CD14-positive monocyte (primary cell): ENCODE measurements at regions not wholly inside any gene's neighbourhood (a gene's known extent, or its start where the extent isn't known, plus 50 kb on each side); places are given as distances from the start of the nearest gene placed in this dataset.

ENCODE experiments used
- DNase-seq, 3 donors: peaks; one replicate each; pipeline ENCODE4 v3.0.0-alpha.2; 2011 to 2022
- H2AFZ ChIP-seq: 2 replicates; pipeline ENCODE4 v1.6.0; 2012; ENCODE audit warnings: mild to moderate bottlenecking, low read depth, low read length, inconsistent platforms; ENCODE audit not compliant: insufficient read depth, poor library complexity, severe bottlenecking
- H3K27ac ChIP-seq, 2 donors: 1 replicate in 1 of 2; 2 replicates in 1 of 2; pipeline ENCODE4 v1.5.1; 2012 to 2013; ENCODE audit warnings: low read length in 2 of 2, control low read depth in 1 of 2, inconsistent platforms in 1 of 2, low read depth in 1 of 2, mild to moderate bottlenecking in 1 of 2
- H3K27me3 ChIP-seq, 2 donors: one replicate each; pipeline versions ENCODE4 v1.6.0 to v1.6.1; 2011 to 2013; ENCODE audit warnings: low read length in 2 of 2; ENCODE audit not compliant: control insufficient read depth in 2 of 2, insufficient read depth in 2 of 2
- H3K36me3 ChIP-seq, 2 donors: replicated peaks in 1 of 2; 1 replicate in 1 of 2; 2 replicates in 1 of 2; pipeline versions ENCODE4 v1.5.1 to v1.6.1; 2012 to 2013; ENCODE audit warnings: low read length in 2 of 2, control low read depth in 1 of 2, inconsistent platforms in 1 of 2, mild to moderate bottlenecking in 1 of 2; ENCODE audit not compliant: insufficient read depth in 2 of 2, control insufficient read depth in 1 of 2
- H3K4me1 ChIP-seq, 2 donors: 1 replicate in 1 of 2; 2 replicates in 1 of 2; pipeline versions ENCODE4 v1.5.1 to v1.6.1; 2012 to 2013; ENCODE audit warnings: low read length in 2 of 2, control low read depth in 1 of 2, inconsistent platforms in 1 of 2, mild to moderate bottlenecking in 1 of 2, moderate library complexity in 1 of 2; ENCODE audit not compliant: insufficient read depth in 2 of 2, control insufficient read depth in 1 of 2
- H3K4me2 ChIP-seq: replicated peaks from 2 replicates; pipeline ENCODE3; 2012; ENCODE audit warnings: low read length, moderate library complexity, mild to moderate bottlenecking; ENCODE audit not compliant: poor library complexity, severe bottlenecking; ENCODE audit errors: extremely low read depth
- H3K4me3 ChIP-seq, 3 experiments: fragments of 200-600 bp in 1 of 3; sonication (generic) in 1 of 3; replicated peaks in 1 of 3; 1 replicate in 2 of 3; 2 replicates in 1 of 3; pipeline ENCODE4 v1.5.1; 2011 to 2013; ENCODE audit warnings: low read length in 3 of 3, mild to moderate bottlenecking in 3 of 3, control low read depth in 2 of 3, low read depth in 2 of 3, inconsistent platforms in 1 of 3, moderate library complexity in 1 of 3
- H3K79me2 ChIP-seq: 2 replicates; pipeline ENCODE4 v1.6.0; 2012; ENCODE audit warnings: mild to moderate bottlenecking, control low read depth, inconsistent platforms, low read length, moderate library complexity; ENCODE audit not compliant: insufficient read depth
- H3K9ac ChIP-seq: 2 replicates; pipeline ENCODE4 v1.6.0; 2017; ENCODE audit warnings: low read length, mild to moderate bottlenecking; ENCODE audit not compliant: insufficient read depth, poor library complexity, severe bottlenecking
- H3K9me3 ChIP-seq, 2 donors: replicated peaks in 1 of 2; 1 replicate in 1 of 2; 2 replicates in 1 of 2; pipeline versions ENCODE4 v1.5.1 to v1.6.1; 2012 to 2013; ENCODE audit warnings: low read length in 2 of 2, control low read depth in 1 of 2; ENCODE audit not compliant: control insufficient read depth in 1 of 2, insufficient read depth in 1 of 2
- H4K20me1 ChIP-seq: 2 replicates; pipeline ENCODE4 v1.6.0; 2012; ENCODE audit warnings: mild to moderate bottlenecking, low read length, control low read depth, moderate library complexity; ENCODE audit not compliant: insufficient read depth
- H3K27ac Mint-ChIP-seq, 7 donors: one replicate each; pipeline ENCODE4 v1.8.0; 2020; ENCODE audit warnings: mild to moderate bottlenecking in 7 of 7, mixed read lengths in 7 of 7, moderate library complexity in 6 of 7, inconsistent platforms in 2 of 7
- H3K27me3 Mint-ChIP-seq, 3 donors: one replicate each; pipeline ENCODE4 v1.8.0; 2021 to 2022; ENCODE audit warnings: low read depth in 3 of 3, mild to moderate bottlenecking in 3 of 3, mixed read lengths in 3 of 3, moderate library complexity in 3 of 3, inconsistent platforms in 1 of 3
- H3K36me3 Mint-ChIP-seq, 2 donors: one replicate each; pipeline ENCODE4 v1.8.0; 2020; ENCODE audit warnings: mixed read lengths in 2 of 2, inconsistent platforms in 1 of 2, mild to moderate bottlenecking in 1 of 2
- H3K4me1 Mint-ChIP-seq: one replicate; pipeline ENCODE4 v1.8.0; 2020; ENCODE audit warnings: mild to moderate bottlenecking, mixed read lengths
- H3K4me3 Mint-ChIP-seq, 2 donors: one replicate each; pipeline ENCODE4 v1.8.0; 2020; ENCODE audit warnings: mild to moderate bottlenecking in 2 of 2, mixed read lengths in 2 of 2, moderate library complexity in 1 of 2
- H3K9me3 Mint-ChIP-seq, 7 donors: one replicate each; pipeline ENCODE4 v1.8.0; 2020 to 2022; ENCODE audit warnings: mixed read lengths in 7 of 7, mild to moderate bottlenecking in 6 of 7, moderate library complexity in 6 of 7, inconsistent platforms in 2 of 7
- WGBS: methylation state at CpG from one replicate; pipeline ENCODE4 v1.1.5; 2013; ENCODE audit warnings: missing lambda C conversion rate; ENCODE audit not compliant: insufficient coverage; 5-methylcytosine and 5-hydroxymethylcytosine counted together
- intact Hi-C, 2 donors: fragments of 100-400 bp; cut with micrococcal nuclease; formaldehyde crosslinking; loops; one replicate each; pipeline versions ENCODE4 v1.15.0 to v1.15.1; 2023
- TF ChIP-seq, protein P1 (sequence below): fragments of 200-600 bp; IDR thresholded peaks from one replicate; pipeline ENCODE4 v1.8.0; 2022; ENCODE audit warnings: antibody characterized with exemption, mild to moderate bottlenecking

DNA sequence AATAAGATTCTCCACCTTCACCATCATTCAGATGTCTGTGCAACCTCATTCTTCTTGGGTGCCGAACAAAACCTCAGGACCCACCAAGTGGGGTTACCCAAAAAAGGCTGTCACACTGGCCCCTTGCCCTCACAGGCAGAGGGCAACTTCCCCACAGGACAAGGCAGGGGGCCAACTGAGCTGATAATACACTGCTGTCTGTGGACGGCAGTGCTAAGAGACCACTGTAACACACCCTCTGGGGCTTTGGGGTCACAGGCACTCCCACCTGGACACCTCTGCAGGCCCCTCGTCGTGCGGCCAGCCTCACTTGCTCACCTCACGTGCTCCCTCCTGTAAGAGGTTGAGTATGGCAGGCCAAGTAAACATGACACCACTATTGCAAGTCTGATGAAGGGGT, 515.8 kb upstream of the COX7C start:
- Histone ChIP-seq H3K36me3 (no peaks in the 10 kb centered on the region), H3K9me3 (no peaks in the 10 kb centered on the region), H3K27me3 (no peaks in the 10 kb centered on the region), H4K20me1 (no peaks in the 10 kb centered on the region), H3K79me2 (no peaks in the 10 kb centered on the region), H2AFZ (no peak overlapping the region), H3K4me2 (no peak overlapping the region), H3K9ac (no peak overlapping the region), H3K27ac (no peak overlapping the region), H3K4me1 (no peaks in the 10 kb centered on the region), H3K4me3 (no peak overlapping the region)
- Mint-ChIP-seq H3K36me3 (no peaks in the 10 kb centered on the region), H3K27me3 (peaks cover 0 to 3% (median 0%) of the 10 kb centered on the region in 3 donors), H3K9me3 (peaks cover 0 to 5% (median 0%) of the 10 kb centered on the region in 7 donors), H3K4me3 (no peak overlapping the region), H3K27ac (no peak overlapping the region), H3K4me1 (no peaks in the 10 kb centered on the region)
- intact Hi-C loops = no loop called here
- 95% methylated on average over 2 of the region's 6 CpGs for WGBS
- TF ChIP-seq, protein P1, sequence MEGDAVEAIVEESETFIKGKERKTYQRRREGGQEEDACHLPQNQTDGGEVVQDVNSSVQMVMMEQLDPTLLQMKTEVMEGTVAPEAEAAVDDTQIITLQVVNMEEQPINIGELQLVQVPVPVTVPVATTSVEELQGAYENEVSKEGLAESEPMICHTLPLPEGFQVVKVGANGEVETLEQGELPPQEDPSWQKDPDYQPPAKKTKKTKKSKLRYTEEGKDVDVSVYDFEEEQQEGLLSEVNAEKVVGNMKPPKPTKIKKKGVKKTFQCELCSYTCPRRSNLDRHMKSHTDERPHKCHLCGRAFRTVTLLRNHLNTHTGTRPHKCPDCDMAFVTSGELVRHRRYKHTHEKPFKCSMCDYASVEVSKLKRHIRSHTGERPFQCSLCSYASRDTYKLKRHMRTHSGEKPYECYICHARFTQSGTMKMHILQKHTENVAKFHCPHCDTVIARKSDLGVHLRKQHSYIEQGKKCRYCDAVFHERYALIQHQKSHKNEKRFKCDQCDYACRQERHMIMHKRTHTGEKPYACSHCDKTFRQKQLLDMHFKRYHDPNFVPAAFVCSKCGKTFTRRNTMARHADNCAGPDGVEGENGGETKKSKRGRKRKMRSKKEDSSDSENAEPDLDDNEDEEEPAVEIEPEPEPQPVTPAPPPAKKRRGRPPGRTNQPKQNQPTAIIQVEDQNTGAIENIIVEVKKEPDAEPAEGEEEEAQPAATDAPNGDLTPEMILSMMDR = no peak
- DNase-seq = no peak

DNA sequence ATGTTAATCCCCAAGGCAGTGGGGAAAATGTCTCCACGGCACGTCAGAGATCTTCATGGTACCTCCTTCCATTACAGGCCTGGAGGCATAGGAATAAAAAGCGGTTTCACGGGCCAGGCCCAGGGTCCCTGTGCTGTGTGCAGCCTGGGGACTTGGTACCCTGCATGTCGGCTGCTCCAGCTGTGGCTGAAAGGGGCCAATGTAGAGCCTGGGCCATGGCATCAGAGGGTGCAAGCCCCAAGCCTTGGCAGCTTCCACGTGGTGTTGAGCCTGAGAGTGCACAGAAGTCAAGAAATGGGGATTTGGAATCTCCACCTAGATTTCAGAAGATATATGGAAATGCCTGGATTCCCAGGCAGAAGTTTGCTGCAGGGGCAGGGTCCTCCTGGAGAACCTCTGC, 508.9 kb upstream of the COX7C start:
- no peak for DNase-seq
- Histone ChIP-seq H4K20me1 (no peaks in the 10 kb centered on the region), H3K4me3 (no peak overlapping the region), H3K36me3 (no peaks in the 10 kb centered on the region), H3K4me2 (no peak overlapping the region), H3K9ac (no peak overlapping the region), H3K9me3 (peaks cover 0 to 4% of the 10 kb centered on the region in 2 donors), H2AFZ (no peak overlapping the region), H3K27ac (no peak overlapping the region), H3K79me2 (no peaks in the 10 kb centered on the region), H3K4me1 (no peaks in the 10 kb centered on the region), H3K27me3 (no peaks in the 10 kb centered on the region)
- Mint-ChIP-seq H3K4me3 (no peak overlapping the region), H3K36me3 (no peaks in the 10 kb centered on the region), H3K9me3 (peaks cover 0 to 10% (median 2%) of the 10 kb centered on the region in 7 donors), H3K27ac (peak overlapping the region in 1 of 7 donors; percentile 12), H3K4me1 (no peaks in the 10 kb centered on the region), H3K27me3 (no peaks in the 10 kb centered on the region)
- 80% methylated on average over 6 of the region's 6 CpGs for WGBS
- TF ChIP-seq, protein P1 = no peak
- intact Hi-C loops = no loop called here
